ENCODE measurements at regions not wholly inside any gene's neighbourhood (a gene's known extent, or its start where the extent isn't known, plus 50 kb on each side); places are given as distances from the start of the nearest gene placed in this dataset.
"Not testable (repeated sequence)": the region's sequence is repeated elsewhere in the genome, so short reads cannot be mapped to it uniquely, and the experiment has no call there.

DNA sequence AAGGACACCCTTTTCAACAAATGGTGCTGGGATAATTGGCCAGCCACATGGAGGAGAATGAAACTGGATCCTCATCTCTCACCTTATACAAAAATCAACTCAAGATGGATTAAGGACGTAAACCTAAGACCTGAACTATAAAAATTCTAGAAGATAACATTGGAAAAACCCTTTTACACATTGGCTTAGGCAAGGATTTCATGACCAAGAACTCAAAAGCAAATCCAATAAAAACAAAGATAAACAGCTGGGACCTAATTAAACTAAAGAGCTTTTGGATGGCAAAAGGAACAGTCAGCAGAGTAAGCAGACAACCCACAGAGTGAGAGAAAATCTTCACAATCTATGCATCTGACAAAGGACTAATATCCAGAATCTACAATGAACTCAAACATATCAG, 96.9 kb upstream of the BNIP2 start:
- DNase-seq: not testable (repeated sequence)

DNA sequence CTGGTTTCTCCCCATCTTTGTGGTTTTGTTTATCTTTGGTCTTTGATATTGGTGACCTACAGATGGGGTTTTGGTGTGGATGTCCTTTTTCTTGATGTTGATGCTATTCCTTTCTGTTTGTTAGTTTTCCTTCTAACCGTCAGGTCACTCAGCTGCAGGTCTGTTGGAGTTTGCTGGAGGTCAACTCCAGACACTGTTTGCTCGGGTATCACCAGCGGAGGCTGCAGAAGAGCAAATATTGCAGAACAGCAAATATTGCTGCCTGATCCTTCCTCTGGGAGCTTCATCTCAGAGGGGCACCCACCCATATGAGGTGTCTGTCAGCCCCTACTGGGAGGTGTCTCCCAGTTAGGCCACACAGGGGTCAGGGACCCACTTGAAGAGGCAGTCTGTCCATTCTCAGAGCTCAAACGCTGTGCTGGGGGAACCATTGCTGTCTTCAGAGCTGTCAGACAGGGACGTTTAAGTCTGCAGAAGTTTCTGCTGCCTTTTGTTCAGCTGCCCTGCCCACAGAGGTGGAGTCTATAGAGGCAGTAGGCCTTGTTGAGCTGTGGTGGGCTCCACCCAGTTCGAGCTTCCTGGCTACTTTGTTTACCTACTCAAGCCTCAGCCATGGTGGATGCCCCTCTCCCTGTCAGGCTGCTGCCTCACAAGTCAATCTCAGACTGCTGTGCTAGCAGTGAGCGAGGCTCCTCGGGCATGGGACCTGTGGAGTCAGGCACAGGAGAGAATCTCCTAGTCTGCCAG, 94.8 kb upstream of the BNIP2 start:
- not testable (repeated sequence) for DNase-seq

DNA sequence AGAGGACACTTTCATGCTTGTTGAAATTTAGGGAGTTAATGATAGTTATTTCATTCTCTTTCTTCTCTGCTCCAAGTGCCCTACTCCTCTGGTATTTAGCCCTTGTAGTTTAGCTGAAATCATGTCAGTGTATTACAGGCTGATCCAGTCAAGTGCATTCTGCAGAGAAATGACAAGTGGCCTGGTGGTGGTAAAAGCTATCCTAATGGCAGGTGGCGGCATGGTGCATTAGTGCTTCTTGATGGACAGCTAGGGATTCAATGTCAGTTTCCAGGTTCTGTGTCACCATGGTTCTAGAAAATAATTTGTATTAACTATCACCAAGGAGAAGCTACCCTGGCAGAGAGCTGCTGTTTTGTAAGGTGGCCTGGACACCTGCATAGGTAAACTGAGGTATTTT, 90.0 kb upstream of the BNIP2 start:
- no peak for DNase-seq

DNA sequence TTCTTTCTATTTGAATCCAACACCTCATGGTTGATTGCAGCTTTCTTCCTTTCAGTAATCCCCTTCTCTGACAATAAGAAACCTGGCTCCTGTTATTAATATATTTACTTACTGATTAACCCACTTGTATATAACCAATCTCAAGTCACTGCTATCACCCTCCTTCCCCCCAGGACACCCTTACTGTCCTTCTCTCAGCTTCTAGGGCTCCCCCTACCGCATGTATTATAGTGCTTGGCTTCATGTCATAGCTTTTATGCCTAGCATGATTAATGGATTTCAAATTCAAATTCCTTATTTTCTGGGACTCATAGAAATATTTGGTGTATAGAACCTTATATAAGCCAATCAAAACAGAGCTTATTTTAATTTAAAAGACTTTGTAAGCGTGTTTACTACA, 75.7 kb upstream of the BNIP2 start:
- no peak for DNase-seq

DNA sequence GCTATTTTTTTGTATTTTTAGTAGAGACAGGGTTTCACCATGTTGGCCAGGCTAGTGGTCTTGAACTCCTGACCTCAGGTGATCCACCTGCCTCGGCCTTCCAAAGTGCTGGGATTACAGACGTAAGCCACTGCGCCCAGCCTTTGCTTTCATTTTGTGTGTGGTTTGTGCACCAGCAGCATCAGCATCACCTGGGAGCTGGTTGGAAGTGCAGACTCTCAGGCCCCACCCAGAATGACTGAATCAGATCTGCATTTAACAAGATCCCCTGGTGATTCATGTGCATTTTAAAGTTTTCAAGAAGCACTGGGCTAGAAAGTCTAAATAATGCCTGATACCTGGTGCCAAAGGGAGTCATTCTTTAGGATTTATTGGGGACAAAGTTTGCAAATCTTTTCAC, 73.4 kb upstream of the BNIP2 start:
- no peak for DNase-seq

DNA sequence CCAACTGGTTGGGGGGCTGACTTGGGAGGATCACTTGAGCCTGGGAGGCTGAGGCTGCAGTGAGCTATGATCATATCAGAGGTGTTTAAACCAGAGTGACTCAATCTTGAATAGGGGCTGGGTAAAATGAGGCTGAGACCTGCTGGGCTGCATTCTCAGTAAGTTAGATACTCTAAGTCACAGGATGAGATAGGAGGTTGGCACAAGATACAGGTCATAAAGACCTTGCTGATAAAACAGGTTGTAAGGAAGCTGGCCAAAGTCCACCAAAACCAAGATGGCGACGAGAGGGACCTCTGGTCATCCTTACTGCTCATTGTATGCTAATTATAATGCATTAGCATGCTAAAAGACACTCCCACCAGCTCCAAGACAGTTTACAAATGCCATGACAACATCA, 71.1 kb upstream of the BNIP2 start:
- not testable (repeated sequence) for DNase-seq

DNA sequence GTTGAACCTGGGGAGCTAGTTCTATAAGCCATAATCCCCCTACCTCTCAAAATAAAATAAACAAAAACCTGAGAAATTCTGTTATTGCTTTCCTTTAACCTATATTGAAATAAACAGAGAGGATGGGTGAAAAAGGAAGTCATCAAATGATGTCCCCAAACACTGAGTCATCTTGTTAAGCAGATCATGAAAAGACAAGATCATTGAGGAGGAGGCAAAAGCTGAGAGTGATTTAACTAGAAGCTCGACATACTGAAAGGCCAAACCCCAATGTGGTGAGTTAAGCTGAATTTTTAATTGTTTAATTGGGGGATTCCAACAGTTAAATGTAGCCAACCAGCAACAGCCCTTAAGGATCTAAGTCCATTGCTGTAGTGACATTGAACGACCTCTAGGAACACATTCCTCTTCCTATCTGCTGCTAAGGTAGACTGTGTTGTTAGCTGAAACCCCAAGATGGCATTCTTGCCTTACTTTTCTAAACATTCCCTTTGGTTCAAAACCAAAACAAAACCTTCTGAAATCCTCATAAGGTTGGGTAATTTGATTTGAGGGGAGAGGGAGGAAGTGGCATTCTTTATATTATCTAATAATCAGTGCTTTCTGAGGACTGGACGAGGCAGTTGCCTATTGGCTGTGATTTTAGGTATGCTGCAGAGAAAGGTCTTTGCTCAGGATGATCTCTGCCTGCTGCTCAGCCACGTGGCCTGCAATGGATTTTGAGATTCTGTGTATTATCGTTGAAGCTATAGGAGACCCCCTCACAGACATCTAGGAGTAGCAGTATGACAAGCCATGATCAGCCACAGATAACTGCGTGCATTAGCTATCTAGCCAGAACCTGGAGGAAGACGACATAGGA, 62.7 kb upstream of the BNIP2 start:
- no peak for DNase-seq

DNA sequence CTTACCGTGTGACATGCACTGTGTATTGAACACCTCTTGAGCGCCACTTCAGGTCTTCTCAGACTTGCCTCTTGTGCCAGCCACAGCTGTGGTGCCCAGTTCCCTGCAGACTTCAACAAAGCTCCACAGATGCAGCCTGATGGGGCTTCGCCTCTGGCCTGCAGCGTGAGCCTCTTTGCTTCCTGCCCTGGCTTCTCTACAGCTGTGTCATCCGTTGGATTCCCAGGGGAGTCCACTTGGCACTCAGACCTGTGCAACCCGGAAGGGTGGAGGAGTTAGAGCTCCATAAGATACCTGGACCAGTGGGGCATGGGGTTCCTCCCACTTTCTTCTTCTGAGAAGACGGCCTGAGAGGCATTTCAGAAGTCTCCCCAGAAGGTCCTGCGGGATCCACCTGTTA, 57.7 kb upstream of the BNIP2 start:
- DNase-seq: no peak

DNA sequence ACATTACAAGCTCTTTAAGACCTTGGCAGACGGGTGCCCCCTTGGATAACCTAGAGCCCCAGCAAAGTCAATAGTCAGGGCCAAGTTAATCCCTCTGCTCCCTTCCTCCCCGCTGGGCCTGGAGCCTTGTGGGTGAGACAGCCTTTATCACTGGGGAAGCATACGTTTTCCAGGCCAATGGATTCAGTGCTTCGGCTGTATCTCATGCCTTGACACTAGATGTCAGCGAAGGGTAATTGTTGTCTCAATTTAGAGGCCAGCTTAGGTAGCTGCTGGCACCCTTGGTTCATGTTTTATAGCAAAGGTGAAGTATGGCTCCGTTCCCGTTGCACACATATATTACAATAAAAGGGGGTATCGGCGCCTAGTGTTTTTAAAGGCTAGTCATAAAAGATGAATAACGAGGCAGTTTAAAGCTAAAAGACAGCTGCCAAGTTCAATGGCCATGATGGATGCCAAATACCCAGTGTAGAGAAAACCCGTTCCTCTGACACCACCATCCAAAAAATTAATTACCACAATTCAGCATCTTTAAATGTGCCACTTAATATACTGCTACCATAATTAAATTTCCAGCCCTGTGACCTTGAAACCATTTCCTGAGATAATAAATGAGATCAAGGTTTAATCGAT, 52.3 kb upstream of the BNIP2 start:
- DNase-seq: no peak

DNA sequence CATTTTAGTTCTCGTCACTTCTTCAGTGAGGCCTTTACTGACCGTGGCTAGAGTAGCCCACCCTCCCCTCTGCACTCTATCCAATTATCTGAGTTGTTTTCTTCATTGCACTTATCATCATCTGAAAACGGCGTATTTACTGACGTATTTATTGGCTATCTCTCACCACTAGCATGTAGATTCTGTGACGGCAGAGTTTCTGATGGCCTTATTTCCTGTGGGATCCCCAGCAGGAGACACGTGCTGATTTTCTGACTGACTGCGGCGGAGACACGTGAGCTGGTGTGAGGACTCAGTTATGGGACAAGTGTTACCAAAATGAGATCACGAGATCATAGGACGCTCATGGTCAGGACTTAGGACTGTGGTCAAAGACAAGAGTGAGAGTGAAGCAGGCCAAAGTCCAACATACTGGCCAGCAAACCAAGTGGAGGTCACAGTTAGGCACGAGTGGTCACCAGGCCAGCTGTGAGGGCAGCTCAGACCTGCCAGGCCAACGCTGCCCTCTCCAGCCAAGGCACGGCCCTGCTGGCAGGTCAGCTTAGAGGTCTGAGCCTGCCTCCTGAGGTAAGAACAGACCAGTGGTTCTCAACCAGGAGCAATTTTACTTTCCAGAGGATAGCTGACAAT, 50.6 kb upstream of the BNIP2 start:
- DNase-seq: no peak

All from muscle of arm (tissue), 1 donor.